ENCODE measurements at regions not wholly inside any gene's neighbourhood (a gene's known extent, or its start where the extent isn't known, plus 50 kb on each side); places are given as distances from the start of the nearest gene placed in this dataset.

DNA sequence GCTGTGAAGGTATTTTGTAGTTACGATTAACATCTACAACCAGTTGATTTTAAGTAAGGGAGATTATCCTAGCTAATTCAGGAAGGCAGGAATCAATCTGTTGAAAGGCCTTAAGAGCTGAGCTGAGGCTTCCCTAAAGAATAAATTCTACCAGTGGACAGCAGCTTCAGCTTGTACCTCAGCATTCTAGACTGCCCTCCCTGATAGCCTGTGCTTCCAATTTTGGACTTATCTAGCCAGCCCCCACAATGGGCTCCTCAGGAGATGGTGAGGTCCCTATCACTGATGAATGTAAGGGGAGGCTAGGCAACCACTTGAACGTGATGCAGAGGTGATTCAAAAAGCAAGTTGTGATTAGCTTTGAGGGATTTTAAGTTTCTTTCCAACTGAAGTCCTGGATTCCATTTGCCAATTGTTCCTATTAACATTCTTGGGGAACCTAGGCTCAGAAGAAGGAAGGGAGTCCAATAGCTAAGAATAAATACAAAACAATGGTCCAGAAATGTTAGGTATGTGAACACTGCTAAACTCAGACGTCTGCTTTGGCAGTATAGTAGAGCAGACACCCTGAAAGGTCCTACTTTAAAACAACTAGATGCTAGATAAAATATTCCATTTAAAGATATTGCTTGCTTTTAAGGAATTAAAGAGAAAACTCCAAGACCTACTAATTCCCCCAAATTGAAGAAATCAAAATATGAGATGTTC is 404.3 kb upstream of the TENM4 start:
- Histone ChIP-seq H3K4me1 (ENCODE audit: insufficient read depth, low read length) (no peaks in the 10 kb centered on the region), H3K9ac (ENCODE audit: low read depth, low read length) (no peak overlapping the region), H3K9me3 (ENCODE audit: control insufficient read depth, insufficient read depth, low read length) (no peaks in the 10 kb centered on the region), H3K36me3 (ENCODE audit: insufficient read depth, low read length) (no peaks in the 10 kb centered on the region)

- H3K9ac ChIP-seq (ENCODE audit: low read depth, low read length), result no peak overlapping the region
- H3K4me1 ChIP-seq (ENCODE audit: insufficient read depth, low read length), result no peaks in the 10 kb centered on the region
- no peaks in the 10 kb centered on the region for H3K36me3 ChIP-seq (ENCODE audit: insufficient read depth, low read length)
- no peaks in the 10 kb centered on the region for H3K9me3 ChIP-seq (ENCODE audit: control insufficient read depth, insufficient read depth, low read length)
Observed at GRCh38 chr11:79834015-79834414, 393.2 kb upstream of the TENM4 start.

- H3K4me1 ChIP-seq (ENCODE audit: insufficient read depth, low read length), result no peaks in the 10 kb centered on the region
- no peak overlapping the region for H3K9ac ChIP-seq (ENCODE audit: low read depth, low read length)
- H3K36me3 ChIP-seq (ENCODE audit: insufficient read depth, low read length), result no peaks in the 10 kb centered on the region
- no peaks in the 10 kb centered on the region for H3K9me3 ChIP-seq (ENCODE audit: control insufficient read depth, insufficient read depth, low read length)
Observed at GRCh38 chr11:79830446-79830845, 389.6 kb upstream of the TENM4 start.

DNA sequence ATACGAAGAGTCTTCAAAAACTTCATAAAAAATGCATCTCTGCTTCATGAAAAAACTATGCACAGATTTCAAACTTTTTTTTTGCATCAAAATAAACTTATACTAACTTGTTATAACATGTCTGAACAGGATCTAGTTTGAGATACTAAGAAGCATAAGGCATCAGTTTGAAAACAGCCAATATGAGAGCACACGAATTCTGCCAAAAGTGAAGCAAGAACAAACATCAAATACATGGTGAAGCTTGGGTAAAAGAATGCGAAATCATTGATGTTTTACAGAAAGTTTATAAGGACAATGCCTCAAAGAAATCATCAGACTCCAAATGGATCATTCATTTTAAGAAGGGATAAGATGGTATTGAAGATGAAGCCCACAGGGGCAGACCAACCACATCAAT is 389.1 kb upstream of the TENM4 start:
- Histone ChIP-seq H3K4me1 (ENCODE audit: insufficient read depth, low read length) (no peaks in the 10 kb centered on the region), H3K9ac (ENCODE audit: low read depth, low read length) (no peak overlapping the region), H3K36me3 (ENCODE audit: insufficient read depth, low read length) (no peaks in the 10 kb centered on the region), H3K9me3 (ENCODE audit: control insufficient read depth, insufficient read depth, low read length) (no peaks in the 10 kb centered on the region)

GRCh38 chr11:79822766-79823165 is 381.9 kb upstream of the TENM4 start:
- H3K36me3 ChIP-seq (ENCODE audit: insufficient read depth, low read length), result no peaks in the 10 kb centered on the region
- no peaks in the 10 kb centered on the region for H3K9me3 ChIP-seq (ENCODE audit: control insufficient read depth, insufficient read depth, low read length)
- no peaks in the 10 kb centered on the region for H3K4me1 ChIP-seq (ENCODE audit: insufficient read depth, low read length)
- no peak overlapping the region for H3K9ac ChIP-seq (ENCODE audit: low read depth, low read length)

GRCh38 chr11:79813551-79813950 is 372.7 kb upstream of the TENM4 start:
- H3K9me3 ChIP-seq (ENCODE audit: control insufficient read depth, insufficient read depth, low read length), result no peaks in the 10 kb centered on the region
- H3K4me1 ChIP-seq (ENCODE audit: insufficient read depth, low read length), result no peaks in the 10 kb centered on the region
- H3K9ac ChIP-seq (ENCODE audit: low read depth, low read length), result no peak overlapping the region
- no peaks in the 10 kb centered on the region for H3K36me3 ChIP-seq (ENCODE audit: insufficient read depth, low read length)

DNA sequence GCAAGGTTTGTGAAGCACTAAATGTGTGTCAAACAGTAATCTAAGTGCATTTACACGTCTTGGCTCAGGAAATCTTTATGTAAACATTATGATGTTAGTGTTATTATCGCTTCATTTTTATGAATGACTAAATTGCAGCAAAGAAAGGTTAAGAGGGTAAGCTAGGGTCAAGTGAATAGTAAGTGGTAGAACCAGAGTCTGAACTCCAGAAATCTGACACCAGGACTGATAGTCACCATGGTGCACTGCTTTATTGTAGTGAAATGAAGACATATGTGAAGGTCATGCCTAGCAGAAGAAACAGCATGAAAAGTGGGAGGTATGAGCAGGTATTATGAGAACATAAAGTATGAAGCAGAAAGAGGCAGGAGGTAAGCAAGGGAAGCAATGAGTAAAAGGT is 368.7 kb upstream of the TENM4 start:
- Histone ChIP-seq H3K4me1 (ENCODE audit: insufficient read depth, low read length) (no peaks in the 10 kb centered on the region), H3K36me3 (ENCODE audit: insufficient read depth, low read length) (no peaks in the 10 kb centered on the region), H3K9me3 (ENCODE audit: control insufficient read depth, insufficient read depth, low read length) (no peaks in the 10 kb centered on the region), H3K9ac (ENCODE audit: low read depth, low read length) (no peak overlapping the region)

- H3K9ac ChIP-seq (ENCODE audit: low read depth, low read length), result no peak overlapping the region
- H3K4me1 ChIP-seq (ENCODE audit: insufficient read depth, low read length), result no peaks in the 10 kb centered on the region
- no peaks in the 10 kb centered on the region for H3K36me3 ChIP-seq (ENCODE audit: insufficient read depth, low read length)
- H3K9me3 ChIP-seq (ENCODE audit: control insufficient read depth, insufficient read depth, low read length), result no peaks in the 10 kb centered on the region
Observed at GRCh38 chr11:79807506-79807905, 366.7 kb upstream of the TENM4 start.

DNA sequence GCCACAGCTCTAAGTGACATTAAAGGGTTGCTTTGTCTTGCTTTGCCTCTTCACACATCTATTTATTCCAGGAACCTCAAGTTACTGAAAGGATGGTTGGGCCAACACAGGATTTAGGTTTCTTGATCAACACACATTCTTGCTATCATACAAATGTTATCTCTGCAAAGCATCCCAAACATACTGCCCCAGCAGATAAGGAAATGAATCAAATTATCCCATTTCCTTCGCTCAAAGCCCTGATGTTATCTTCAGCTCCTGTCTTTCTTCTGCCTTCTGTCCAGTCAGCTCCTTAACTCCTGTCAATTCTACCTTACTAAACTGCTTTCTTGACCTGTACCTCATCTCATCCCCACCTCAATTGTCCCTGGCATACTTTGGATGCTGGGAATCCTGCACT is 355.9 kb upstream of the TENM4 start:
- no peaks in the 10 kb centered on the region for H3K36me3 ChIP-seq (ENCODE audit: insufficient read depth, low read length)
- H3K9ac ChIP-seq (ENCODE audit: low read depth, low read length), result no peak overlapping the region
- no peaks in the 10 kb centered on the region for H3K4me1 ChIP-seq (ENCODE audit: insufficient read depth, low read length)
- no peaks in the 10 kb centered on the region for H3K9me3 ChIP-seq (ENCODE audit: control insufficient read depth, insufficient read depth, low read length)

GRCh38 chr11:79794484-79795393 is 353.9 kb upstream of the TENM4 start:
- Histone ChIP-seq H3K9ac (ENCODE audit: low read depth, low read length) (no peak overlapping the region), H3K4me1 (ENCODE audit: insufficient read depth, low read length) (no peaks in the 10 kb centered on the region), H3K9me3 (ENCODE audit: control insufficient read depth, insufficient read depth, low read length) (no peaks in the 10 kb centered on the region), H3K36me3 (ENCODE audit: insufficient read depth, low read length) (no peaks in the 10 kb centered on the region)

GRCh38 chr11:79794057-79794456 is 353.2 kb upstream of the TENM4 start:
- Histone ChIP-seq H3K9me3 (ENCODE audit: control insufficient read depth, insufficient read depth, low read length) (no peaks in the 10 kb centered on the region), H3K9ac (ENCODE audit: low read depth, low read length) (no peak overlapping the region), H3K4me1 (ENCODE audit: insufficient read depth, low read length) (no peaks in the 10 kb centered on the region), H3K36me3 (ENCODE audit: insufficient read depth, low read length) (no peaks in the 10 kb centered on the region)

GRCh38 chr11:79786961-79787360 is 346.1 kb upstream of the TENM4 start:
- no peak overlapping the region for H3K9ac ChIP-seq (ENCODE audit: low read depth, low read length)
- no peaks in the 10 kb centered on the region for H3K9me3 ChIP-seq (ENCODE audit: control insufficient read depth, insufficient read depth, low read length)
- no peaks in the 10 kb centered on the region for H3K36me3 ChIP-seq (ENCODE audit: insufficient read depth, low read length)
- no peaks in the 10 kb centered on the region for H3K4me1 ChIP-seq (ENCODE audit: insufficient read depth, low read length)

GRCh38 chr11:79783833-79784232 is 343.0 kb upstream of the TENM4 start:
- Histone ChIP-seq H3K36me3 (ENCODE audit: insufficient read depth, low read length) (no peaks in the 10 kb centered on the region), H3K4me1 (ENCODE audit: insufficient read depth, low read length) (no peaks in the 10 kb centered on the region), H3K9me3 (ENCODE audit: control insufficient read depth, insufficient read depth, low read length) (no peaks in the 10 kb centered on the region), H3K9ac (ENCODE audit: low read depth, low read length) (no peak overlapping the region)

DNA sequence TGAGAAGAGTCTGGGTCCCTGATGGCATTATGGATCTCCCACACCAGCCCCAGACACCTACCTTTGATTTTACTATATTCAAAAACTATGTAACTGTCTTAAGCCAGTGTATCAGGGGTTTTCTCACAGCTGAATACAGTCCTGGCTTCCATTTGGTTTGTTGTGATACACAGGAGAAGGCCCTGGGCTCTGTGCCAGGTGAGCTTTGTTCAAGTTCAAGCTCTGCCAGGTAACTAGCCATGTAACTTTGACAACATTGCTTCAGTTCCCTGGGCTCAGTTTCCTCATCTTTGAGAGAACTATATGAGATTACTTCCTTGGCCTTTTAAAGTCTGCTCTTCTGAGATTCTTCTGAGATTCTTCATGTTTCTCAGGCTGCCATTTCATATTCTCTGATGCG is 327.5 kb upstream of the TENM4 start:
- H3K9ac ChIP-seq (ENCODE audit: low read depth, low read length), result no peak overlapping the region
- H3K9me3 ChIP-seq (ENCODE audit: control insufficient read depth, insufficient read depth, low read length), result no peaks in the 10 kb centered on the region
- no peaks in the 10 kb centered on the region for H3K36me3 ChIP-seq (ENCODE audit: insufficient read depth, low read length)
- H3K4me1 ChIP-seq (ENCODE audit: insufficient read depth, low read length), result no peaks in the 10 kb centered on the region

DNA sequence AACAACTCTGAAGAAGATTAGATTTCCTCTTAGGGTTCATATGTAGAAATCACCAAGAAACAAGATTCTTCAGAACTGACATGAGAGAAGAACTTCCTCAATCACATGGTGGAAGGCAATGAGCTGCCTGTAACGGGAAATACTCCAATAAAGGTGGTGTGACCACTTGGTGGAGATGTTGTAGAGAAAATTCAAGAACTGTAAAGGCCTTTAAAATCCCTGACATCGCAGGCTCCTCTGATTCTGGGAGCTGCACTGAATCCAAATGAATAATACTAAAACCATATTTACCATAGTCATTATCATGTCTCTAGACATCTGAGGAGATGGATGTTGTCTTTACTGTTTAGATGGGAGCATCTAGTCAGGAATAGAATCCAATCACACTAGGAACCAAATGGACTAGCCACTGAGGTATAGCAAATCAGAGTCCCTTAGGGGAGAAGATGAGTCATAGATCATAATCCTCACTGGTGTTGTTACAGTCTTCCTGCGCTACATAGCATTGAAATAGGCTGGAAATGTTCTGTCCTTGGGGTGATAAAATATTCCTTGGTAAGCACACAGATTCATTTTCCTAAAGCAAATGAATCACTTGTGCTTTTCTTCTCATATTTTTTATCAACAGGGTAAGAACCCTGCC is 321.6 kb upstream of the TENM4 start:
- no peaks in the 10 kb centered on the region for H3K4me1 ChIP-seq (ENCODE audit: insufficient read depth, low read length)
- no peak overlapping the region for H3K9ac ChIP-seq (ENCODE audit: low read depth, low read length)
- H3K36me3 ChIP-seq (ENCODE audit: insufficient read depth, low read length), result no peaks in the 10 kb centered on the region
- no peaks in the 10 kb centered on the region for H3K9me3 ChIP-seq (ENCODE audit: control insufficient read depth, insufficient read depth, low read length)

Measured in ES-I3 (cell line).